GM21526 (cell line): ENCODE measurements at regions not wholly inside any gene's neighbourhood (a gene's known extent, or its start where the extent isn't known, plus 50 kb on each side); places are given as distances from the start of the nearest gene placed in this dataset.

Source experiments
- ATAC-seq: cut with Tn5 transposase; IDR thresholded peaks from one replicate; pipeline ENCODE4 v1.9.1; 2021; ENCODE audit warnings: moderate library complexity; ENCODE audit not compliant: unreplicated experiment, low FRiP score

- no peak for ATAC-seq
Observed at GRCh38 chr11:116278076-116278475, 494.7 kb downstream of the BUD13 start.

GRCh38 chr11:116276051-116277044 lies 496.4 kb downstream of the BUD13 start:
- ATAC-seq: peak; percentile 70

- ATAC-seq: no peak
Observed at GRCh38 chr11:116275635-116276034, 497.2 kb downstream of the BUD13 start.

- no peak for ATAC-seq
Observed at GRCh38 chr11:116274521-116274920, 498.3 kb downstream of the BUD13 start.

GRCh38 chr11:116272181-116272789 lies 500.5 kb downstream of the BUD13 start:
- no peak for ATAC-seq

GRCh38 chr11:116271479-116271878 lies 501.3 kb downstream of the BUD13 start:
- ATAC-seq: no peak

- ATAC-seq: no peak
Observed at GRCh38 chr11:116267146-116267545, 505.6 kb downstream of the BUD13 start.

GRCh38 chr11:116263770-116264169 lies 509.0 kb downstream of the BUD13 start:
- ATAC-seq: no peak

GRCh38 chr11:116263019-116263418 lies 509.8 kb downstream of the BUD13 start:
- ATAC-seq: no peak

- no peak for ATAC-seq
Observed at GRCh38 chr11:116262370-116262769, 510.4 kb downstream of the BUD13 start.

GRCh38 chr11:116261606-116262005 lies 511.2 kb downstream of the BUD13 start:
- no peak for ATAC-seq

GRCh38 chr11:116258821-116259220 lies 514.0 kb downstream of the BUD13 start:
- ATAC-seq: no peak

- ATAC-seq: no peak
Observed at GRCh38 chr11:116257883-116258282, 514.9 kb downstream of the BUD13 start.

GRCh38 chr11:116257092-116257491 lies 515.7 kb downstream of the BUD13 start:
- ATAC-seq: no peak

GRCh38 chr11:116256215-116256614 lies 516.6 kb downstream of the BUD13 start:
- ATAC-seq: no peak

- ATAC-seq: no peak
Observed at GRCh38 chr11:116255321-116255953, 517.4 kb downstream of the BUD13 start.

- no peak for ATAC-seq
Observed at GRCh38 chr11:116250155-116250554, 522.6 kb downstream of the BUD13 start.

- ATAC-seq: no peak
Observed at GRCh38 chr11:116249561-116249960, 523.2 kb downstream of the BUD13 start.

- ATAC-seq: no peak
Observed at GRCh38 chr11:116244889-116245288, 527.9 kb downstream of the BUD13 start.

- no peak for ATAC-seq
Observed at GRCh38 chr11:116244439-116244838, 528.3 kb downstream of the BUD13 start.

GRCh38 chr11:116243991-116244390 lies 528.8 kb downstream of the BUD13 start:
- ATAC-seq: no peak
